Fibroblast of lung (primary cell): ENCODE measurements at regions not wholly inside any gene's neighbourhood (a gene's known extent, or its start where the extent isn't known, plus 50 kb on each side); places are given as distances from the start of the nearest gene placed in this dataset.

ENCODE experiments used
- EZH2 ChIP-seq: IDR thresholded peaks from 2 replicates; pipeline ENCODE4 v1.5.1; 2012; ENCODE audit warnings: low read length, control low read depth, mild to moderate bottlenecking; ENCODE audit errors: missing control alignments
- TF ChIP-seq, protein P1 (sequence below), 2 donors: IDR thresholded peaks in 1 of 2; conservative IDR thresholded peaks in 1 of 2; 1 replicate in 1 of 2; 2 replicates in 1 of 2; pipeline ENCODE4 v1.5.1; 2011 to 2012; ENCODE audit warnings: low read length in 2 of 2, control low read depth in 1 of 2, inconsistent platforms in 1 of 2, low read depth in 1 of 2, mild to moderate bottlenecking in 1 of 2

DNA sequence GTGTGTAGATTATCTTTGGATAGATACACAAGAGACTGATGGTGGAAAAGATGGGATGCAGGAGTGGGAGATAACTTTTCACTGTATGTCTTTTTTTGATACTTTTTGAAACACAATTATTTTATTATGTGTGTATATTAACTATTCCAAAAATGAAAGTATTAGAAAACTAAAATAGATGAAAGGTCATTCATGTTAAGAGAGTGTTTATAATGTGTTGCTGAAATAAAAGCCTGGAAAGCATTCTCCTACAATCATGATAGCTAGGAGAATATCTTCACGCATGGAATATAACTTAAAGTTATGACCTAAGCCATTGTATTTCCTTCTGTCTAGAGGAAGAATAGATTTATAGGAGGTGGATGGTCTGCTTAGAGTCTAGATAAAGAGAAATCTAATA, 154.8 kb upstream of the MAST4 start:
- TF ChIP-seq, protein P1, sequence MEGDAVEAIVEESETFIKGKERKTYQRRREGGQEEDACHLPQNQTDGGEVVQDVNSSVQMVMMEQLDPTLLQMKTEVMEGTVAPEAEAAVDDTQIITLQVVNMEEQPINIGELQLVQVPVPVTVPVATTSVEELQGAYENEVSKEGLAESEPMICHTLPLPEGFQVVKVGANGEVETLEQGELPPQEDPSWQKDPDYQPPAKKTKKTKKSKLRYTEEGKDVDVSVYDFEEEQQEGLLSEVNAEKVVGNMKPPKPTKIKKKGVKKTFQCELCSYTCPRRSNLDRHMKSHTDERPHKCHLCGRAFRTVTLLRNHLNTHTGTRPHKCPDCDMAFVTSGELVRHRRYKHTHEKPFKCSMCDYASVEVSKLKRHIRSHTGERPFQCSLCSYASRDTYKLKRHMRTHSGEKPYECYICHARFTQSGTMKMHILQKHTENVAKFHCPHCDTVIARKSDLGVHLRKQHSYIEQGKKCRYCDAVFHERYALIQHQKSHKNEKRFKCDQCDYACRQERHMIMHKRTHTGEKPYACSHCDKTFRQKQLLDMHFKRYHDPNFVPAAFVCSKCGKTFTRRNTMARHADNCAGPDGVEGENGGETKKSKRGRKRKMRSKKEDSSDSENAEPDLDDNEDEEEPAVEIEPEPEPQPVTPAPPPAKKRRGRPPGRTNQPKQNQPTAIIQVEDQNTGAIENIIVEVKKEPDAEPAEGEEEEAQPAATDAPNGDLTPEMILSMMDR (conservative IDR thresholded peaks at IDR 0.05 in 1 of 2, IDR thresholded peaks at IDR 0.05 in 1 of 2; ENCODE audit: low read depth in 1 of 2, low read length in 2 of 2) = no peak
- TF ChIP-seq EZH2 = no peak
